Tibial artery (tissue), 4 donors: ENCODE measurements at regions not wholly inside any gene's neighbourhood (a gene's known extent, or its start where the extent isn't known, plus 50 kb on each side); places are given as distances from the start of the nearest gene placed in this dataset.

Experiments
- DNase-seq, 2 donors: peaks; one replicate each; pipeline ENCODE4 v3.0.0-alpha.2; 2019
- H3K27ac ChIP-seq, 2 donors: fragments of 200-600 bp; sonication (generic) in 1 of 2; 1 replicate in 1 of 2; 2 replicates in 1 of 2; pipeline ENCODE4 v1.5.1; 2018 to 2019; ENCODE audit warnings: mild to moderate bottlenecking in 1 of 2
- H3K27me3 ChIP-seq, 2 donors: fragments of 200-600 bp; sonication (generic) in 1 of 2; one replicate each; pipeline versions ENCODE4 v1.5.1 to v1.6.0; 2016 to 2019
- H3K36me3 ChIP-seq, 3 donors: fragments of 200-600 bp; sonication (generic) in 2 of 3; one replicate each; pipeline ENCODE4 v1.5.1; 2016 to 2019; ENCODE audit warnings: mild to moderate bottlenecking in 2 of 3
- H3K4me1 ChIP-seq, 4 donors: fragments of 200-600 bp; sonication (generic) in 2 of 4; 1 replicate in 3 of 4; 2 replicates in 1 of 4; pipeline ENCODE4 v1.5.1; 2016 to 2019
- H3K4me3 ChIP-seq, 2 donors: fragments of 200-600 bp; sonication (generic) in 1 of 2; 1 replicate in 1 of 2; 2 replicates in 1 of 2; pipeline ENCODE4 v1.5.1; 2018 to 2019; ENCODE audit warnings: mild to moderate bottlenecking in 2 of 2
- H3K9me3 ChIP-seq, 3 donors: fragments of 200-600 bp; sonication (generic) in 1 of 3; one replicate each; pipeline ENCODE4 v1.5.1; 2016 to 2019
- CTCF ChIP-seq, 2 experiments: fragments of 200-600 bp in 1 of 2; fragments of 450-650 bp in 1 of 2; IDR thresholded peaks; one replicate each; pipeline ENCODE4 v1.5.1; 2017 to 2019; ENCODE audit warnings: antibody characterized with exemption in 2 of 2, mild to moderate bottlenecking in 1 of 2, moderate library complexity in 1 of 2
- intact Hi-C: fragments of 100-400 bp; cut with DNase I; formaldehyde crosslinking; loops from one replicate; pipeline ENCODE4 v1.15.0; 2023; ENCODE audit warnings: low total_unique reads

DNA sequence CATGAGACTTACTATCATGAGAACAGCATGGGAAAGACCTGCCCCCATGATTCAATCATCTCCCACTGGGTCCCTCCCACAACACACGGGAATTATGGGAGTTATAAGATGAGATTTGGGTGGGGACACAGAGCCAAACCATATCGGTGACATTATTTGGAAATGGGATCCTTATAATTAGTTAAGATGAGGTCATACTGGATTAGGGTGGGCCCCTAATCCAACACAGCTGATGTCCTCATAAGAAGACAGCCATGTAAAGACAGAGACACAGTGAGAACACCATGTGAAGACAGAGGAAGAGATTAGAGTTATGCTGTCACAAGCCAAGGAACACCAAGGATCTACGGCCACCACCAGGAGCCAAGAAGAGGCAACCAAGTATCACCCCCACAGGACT, 161.7 kb downstream of the SPTSSA start:
- TF ChIP-seq CTCF (IDR thresholded peaks at IDR 0.05) = no peak

GRCh38 chr14:34299360-34299759, 162.7 kb downstream of the SPTSSA start:
- H3K4me3 ChIP-seq = no peak overlapping the region
- TF ChIP-seq CTCF (IDR thresholded peaks at IDR 0.05) = no peak
- intact Hi-C loops = no loop called here
- no peak overlapping the region for H3K27ac ChIP-seq
- no peak for DNase-seq
- H3K9me3 ChIP-seq = no peaks in the 10 kb centered on the region
- H3K4me1 ChIP-seq = no peaks in the 10 kb centered on the region
- H3K36me3 ChIP-seq = no peaks in the 10 kb centered on the region
- H3K27me3 ChIP-seq = no peaks in the 10 kb centered on the region

More for the DNA sequence above, 161.7 kb downstream of the SPTSSA start:
- no peaks in the 10 kb centered on the region for H3K9me3 ChIP-seq
- H3K4me3 ChIP-seq = no peak overlapping the region
- H3K4me1 ChIP-seq = no peaks in the 10 kb centered on the region
- no peak overlapping the region for H3K27ac ChIP-seq
- intact Hi-C loops = no loop called here
- no peaks in the 10 kb centered on the region for H3K36me3 ChIP-seq
- DNase-seq = no peak
- no peaks in the 10 kb centered on the region for H3K27me3 ChIP-seq

DNA sequence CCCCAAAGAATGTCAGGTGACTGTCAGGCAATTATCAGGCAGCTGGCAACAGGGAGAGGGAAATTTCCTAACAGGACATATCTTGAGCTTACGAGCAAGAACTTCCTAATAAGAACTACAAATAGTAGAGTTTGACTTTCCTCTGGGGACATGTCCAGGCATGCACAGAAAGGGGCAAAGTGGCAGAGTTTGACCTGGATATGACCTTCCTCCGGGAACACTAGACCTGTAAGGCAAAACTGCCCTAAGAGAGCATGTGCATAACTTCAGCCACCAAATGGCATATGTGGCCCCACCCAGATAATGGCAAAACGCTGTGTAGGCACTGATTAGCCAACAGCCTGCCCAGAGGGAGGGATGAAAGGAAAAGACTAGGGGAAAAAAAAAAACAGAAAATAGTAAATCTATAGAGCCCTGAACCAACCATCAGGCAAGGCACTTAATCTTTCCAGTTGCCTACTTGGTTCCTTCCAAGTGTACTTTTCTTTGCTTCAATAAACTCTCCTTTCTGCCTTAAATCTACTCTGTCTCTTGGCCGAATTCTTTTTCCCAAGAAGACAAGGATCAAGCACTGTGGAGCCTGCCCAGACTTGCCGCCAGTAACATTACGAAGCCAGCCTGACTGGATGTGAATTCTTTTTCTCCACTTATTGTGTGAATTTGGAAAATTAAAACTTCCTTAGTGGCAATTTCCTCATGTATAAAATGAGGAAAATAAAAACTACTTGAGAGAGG, 164.1 kb downstream of the SPTSSA start:
- no peak for TF ChIP-seq CTCF (IDR thresholded peaks at IDR 0.05)
- no peak overlapping the region for H3K27ac ChIP-seq
- no peaks in the 10 kb centered on the region for H3K36me3 ChIP-seq
- intact Hi-C loops = no loop called here
- no peaks in the 10 kb centered on the region for H3K4me1 ChIP-seq
- H3K4me3 ChIP-seq = no peak overlapping the region
- no peaks in the 10 kb centered on the region for H3K27me3 ChIP-seq
- H3K9me3 ChIP-seq = no peaks in the 10 kb centered on the region
- no peak for DNase-seq

- H3K4me3 ChIP-seq = no peak overlapping the region
Observed at GRCh38 chr14:34283590-34283989, 178.4 kb downstream of the SPTSSA start.

GRCh38 chr14:34277191-34277590, 184.8 kb downstream of the SPTSSA start:
- intact Hi-C loops = no loop called here
- H3K4me1 ChIP-seq = no peaks in the 10 kb centered on the region
- no peak for TF ChIP-seq CTCF (IDR thresholded peaks at IDR 0.05)
- H3K27me3 ChIP-seq = no peaks in the 10 kb centered on the region
- no peak for DNase-seq
- H3K27ac ChIP-seq = no peak overlapping the region
- H3K4me3 ChIP-seq = no peak overlapping the region
- no peaks in the 10 kb centered on the region for H3K9me3 ChIP-seq
- no peaks in the 10 kb centered on the region for H3K36me3 ChIP-seq

More at GRCh38 chr14:34283590-34283989, 178.4 kb downstream of the SPTSSA start:
- intact Hi-C loops = no loop called here
- no peaks in the 10 kb centered on the region for H3K4me1 ChIP-seq
- TF ChIP-seq CTCF (IDR thresholded peaks at IDR 0.05) = no peak
- H3K27me3 ChIP-seq = no peaks in the 10 kb centered on the region
- no peak overlapping the region for H3K27ac ChIP-seq
- no peaks in the 10 kb centered on the region for H3K9me3 ChIP-seq
- DNase-seq = no peak
- H3K36me3 ChIP-seq = no peaks in the 10 kb centered on the region
